Left lung (tissue), 4 donors: ENCODE measurements at regions not wholly inside any gene's neighbourhood (a gene's known extent, or its start where the extent isn't known, plus 50 kb on each side); places are given as distances from the start of the nearest gene placed in this dataset.

Source experiments
- ATAC-seq: fragments of 200-7000 bp; cut with Tn5 transposase; one replicate; pipeline ENCODE4 v1.9.1; 2020; ENCODE audit warnings: moderate library complexity
- DNase-seq, 4 donors: peaks; one replicate each; pipeline ENCODE4 v3.0.0-alpha.2; 2013 to 2020
- H3K27ac ChIP-seq, 2 donors: fragments of 200-600 bp; sonication (generic) in 1 of 2; one replicate each; pipeline versions ENCODE4 v1.5.0 to v1.8.0; 2020 to 2021
- H3K27me3 ChIP-seq, 2 donors: fragments of 200-600 bp; sonication (generic) in 1 of 2; one replicate each; pipeline versions ENCODE4 v1.5.0 to v1.8.0; 2020 to 2021
- H3K36me3 ChIP-seq, 2 donors: fragments of 200-600 bp; sonication (generic) in 1 of 2; one replicate each; pipeline versions ENCODE4 v1.5.0 to v1.8.0; 2020 to 2021
- H3K4me1 ChIP-seq, 2 donors: fragments of 200-600 bp; one replicate each; pipeline ENCODE4 v1.8.0; 2021
- H3K4me3 ChIP-seq, 2 donors: fragments of 200-600 bp; sonication (generic) in 1 of 2; one replicate each; pipeline versions ENCODE4 v1.5.0 to v1.8.0; 2020 to 2021; ENCODE audit warnings: mild to moderate bottlenecking in 1 of 2
- H3K9me3 ChIP-seq, 2 donors: fragments of 200-600 bp; sonication (generic) in 1 of 2; one replicate each; pipeline versions ENCODE4 v1.5.0 to v1.8.0; 2020 to 2021
- CTCF ChIP-seq, 2 donors: fragments of 200-600 bp; sonication (generic) in 1 of 2; IDR thresholded peaks; one replicate each; pipeline versions ENCODE4 v1.5.0 to v1.8.0; 2021; ENCODE audit warnings: antibody characterized with exemption in 2 of 2
- intact Hi-C, 2 donors: fragments of 100-400 bp; cut with DNase I; formaldehyde crosslinking; loops; one replicate each; pipeline versions ENCODE4 v1.11.2 to v1.14.2; 2022
- donor health status: DM: no; HTN: yes; CAD: no.
- donor health status: DM: no; HTN: no; CAD: no.

GRCh38 chr6:155779456-155779855, 323.8 kb upstream of the NOX3 start:
- no peak for TF ChIP-seq CTCF (IDR thresholded peaks at IDR 0.05)
- Histone ChIP-seq H3K4me1 (no peaks in the 10 kb centered on the region), H3K9me3 (no peaks in the 10 kb centered on the region), H3K27ac (no peak overlapping the region), H3K36me3 (no peaks in the 10 kb centered on the region), H3K27me3 (no peaks in the 10 kb centered on the region), H3K4me3 (no peak overlapping the region)
- ATAC-seq: no peak
- intact Hi-C loops: no loop called here
- DNase-seq: no peak

- Histone ChIP-seq H3K27me3 (no peaks in the 10 kb centered on the region), H3K36me3 (no peaks in the 10 kb centered on the region), H3K9me3 (peaks cover 0 to 4% of the 10 kb centered on the region in 2 donors), H3K4me1 (no peaks in the 10 kb centered on the region), H3K27ac (no peak overlapping the region), H3K4me3 (no peak overlapping the region)
- intact Hi-C loops: no loop called here
- no peak for ATAC-seq
- DNase-seq: no peak
- TF ChIP-seq CTCF (IDR thresholded peaks at IDR 0.05): no peak
Observed at GRCh38 chr6:155778336-155778735, 322.7 kb upstream of the NOX3 start.

- Histone ChIP-seq H3K36me3 (no peaks in the 10 kb centered on the region), H3K4me1 (no peaks in the 10 kb centered on the region), H3K4me3 (no peak overlapping the region), H3K27ac (no peak overlapping the region), H3K27me3 (no peaks in the 10 kb centered on the region), H3K9me3 (peaks cover 0 to 16% of the 10 kb centered on the region in 2 donors)
- ATAC-seq (no peak), DNase-seq (no peak)
- intact Hi-C loops: no loop called here
- no peak for TF ChIP-seq CTCF (IDR thresholded peaks at IDR 0.05)
Observed at GRCh38 chr6:155771822-155772221, 316.2 kb upstream of the NOX3 start.

GRCh38 chr6:155770856-155771255, 315.2 kb upstream of the NOX3 start:
- no peak overlapping the region for H3K27ac ChIP-seq
- ATAC-seq: no peak
- TF ChIP-seq CTCF (IDR thresholded peaks at IDR 0.05): no peak
- no peak overlapping the region for H3K4me3 ChIP-seq
- no peak for DNase-seq
- H3K36me3 ChIP-seq: no peaks in the 10 kb centered on the region
- H3K4me1 ChIP-seq: no peaks in the 10 kb centered on the region
- H3K27me3 ChIP-seq: no peaks in the 10 kb centered on the region
- H3K9me3 ChIP-seq: peaks cover 0 to 16% of the 10 kb centered on the region in 2 donors
- intact Hi-C loops: no loop called here

GRCh38 chr6:155770313-155770712, 314.7 kb upstream of the NOX3 start:
- H3K4me1 ChIP-seq: no peaks in the 10 kb centered on the region
- no peaks in the 10 kb centered on the region for H3K36me3 ChIP-seq
- H3K27me3 ChIP-seq: no peaks in the 10 kb centered on the region
- no peak overlapping the region for H3K27ac ChIP-seq
- DNase-seq (no peak), ATAC-seq (no peak)
- peaks cover 0 to 16% of the 10 kb centered on the region in 2 donors for H3K9me3 ChIP-seq
- H3K4me3 ChIP-seq: no peak overlapping the region
- intact Hi-C loops: no loop called here
- no peak for TF ChIP-seq CTCF (IDR thresholded peaks at IDR 0.05)
